B cell (primary cell): ENCODE measurements at regions not wholly inside any gene's neighbourhood (a gene's known extent, or its start where the extent isn't known, plus 50 kb on each side); places are given as distances from the start of the nearest gene placed in this dataset.

Experiments
- CTCF ChIP-seq: fragments of 200-600 bp; IDR thresholded peaks from one replicate; pipeline ENCODE4 v1.8.0; 2022; ENCODE audit warnings: antibody characterized with exemption, mild to moderate bottlenecking
- EZH2 ChIP-seq: IDR thresholded peaks from 2 replicates; pipeline ENCODE4 v1.6.1; 2012; ENCODE audit warnings: borderline replicate concordance, low read depth, mild to moderate bottlenecking, moderate library complexity, low read length; ENCODE audit not compliant: insufficient read depth, poor library complexity, severe bottlenecking

GRCh38 chr21:35559829-35560225 lies 500.5 kb downstream of the SETD4 start:
- TF ChIP-seq CTCF (no peak), EZH2 (no peak)
